GM23248 (cell line): ENCODE measurements at regions not wholly inside any gene's neighbourhood (a gene's known extent, or its start where the extent isn't known, plus 50 kb on each side); places are given as distances from the start of the nearest gene placed in this dataset.

Experiments used
- DNase-seq: peaks from one replicate; pipeline ENCODE4 v3.0.0-alpha.2; 2015
- H2AFZ ChIP-seq: fragments of 200-600 bp; sonication (generic); 2 replicates; pipeline ENCODE4 v1.6.1; 2016; ENCODE audit warnings: antibody characterized with exemption
- H3F3A ChIP-seq: fragments of 200-600 bp; sonication (generic); 2 replicates; pipeline ENCODE4 v1.6.1; 2016; ENCODE audit warnings: mild to moderate bottlenecking, antibody characterized with exemption, mixed run types; ENCODE audit not compliant: insufficient read depth
- H3K27ac ChIP-seq: fragments of 200-600 bp; sonication (generic); 2 replicates; pipeline ENCODE4 v1.5.1; 2016; ENCODE audit warnings: mild to moderate bottlenecking
- H3K27me3 ChIP-seq: fragments of 200-600 bp; sonication (generic); replicated peaks from 2 replicates; pipeline ENCODE4 v1.6.1; 2016; ENCODE audit warnings: mild to moderate bottlenecking; ENCODE audit not compliant: insufficient read depth
- H3K36me3 ChIP-seq: fragments of 200-600 bp; sonication (generic); 2 replicates; pipeline ENCODE4 v1.6.1; 2016; ENCODE audit warnings: low read depth, mild to moderate bottlenecking
- H3K4me1 ChIP-seq: fragments of 200-600 bp; sonication (generic); 2 replicates; pipeline ENCODE4 v1.6.1; 2016; ENCODE audit warnings: mild to moderate bottlenecking; ENCODE audit not compliant: insufficient read depth
- H3K4me2 ChIP-seq: fragments of 200-600 bp; sonication (generic); one replicate; pipeline ENCODE4 v1.6.1; 2016; ENCODE audit warnings: mild to moderate bottlenecking; ENCODE audit not compliant: unreplicated experiment
- H3K4me3 ChIP-seq: fragments of 200-600 bp; sonication (generic); 2 replicates; pipeline ENCODE4 v1.5.1; 2016; ENCODE audit warnings: mild to moderate bottlenecking
- H3K79me2 ChIP-seq: fragments of 200-600 bp; sonication (generic); 2 replicates; pipeline ENCODE4 v1.6.1; 2016; ENCODE audit warnings: mild to moderate bottlenecking; ENCODE audit not compliant: insufficient read depth
- H3K9ac ChIP-seq: fragments of 200-600 bp; sonication (generic); 2 replicates; pipeline ENCODE4 v1.6.1; 2016; ENCODE audit warnings: mild to moderate bottlenecking
- H3K9me2 ChIP-seq: fragments of 200-600 bp; sonication (generic); 2 replicates; pipeline ENCODE4 v1.6.1; 2016; ENCODE audit warnings: mixed run types, mild to moderate bottlenecking, moderate library complexity; ENCODE audit not compliant: insufficient read depth
- H3K9me3 ChIP-seq: fragments of 200-600 bp; sonication (generic); one replicate; pipeline ENCODE4 v1.6.1; 2017; ENCODE audit warnings: low read depth
- H4K20me1 ChIP-seq: fragments of 200-600 bp; sonication (generic); 2 replicates; pipeline ENCODE4 v1.6.0; 2016; ENCODE audit not compliant: insufficient read depth
- EZH2 ChIP-seq: fragments of 200-600 bp; sonication (generic); IDR thresholded peaks from 2 replicates; pipeline ENCODE4 v1.6.1; 2018; ENCODE audit warnings: antibody characterized with exemption, mild to moderate bottlenecking; ENCODE audit not compliant: insufficient read depth, poor library complexity, severe bottlenecking
- EZH2phosphoT487 ChIP-seq: fragments of 200-600 bp; sonication (generic); IDR thresholded peaks from 2 replicates; pipeline ENCODE4 v1.6.1; 2018; ENCODE audit warnings: antibody characterized with exemption, moderate library complexity, mild to moderate bottlenecking, low read depth; ENCODE audit not compliant: insufficient read depth
- WGBS, 2 experiments: methylation state at CpG; one replicate each; pipeline ENCODE4 v1.1.6; 2015 to 2017; ENCODE audit warnings: low lambda C conversion rate in 2 of 2, low coverage in 1 of 2; ENCODE audit errors: missing lambda C conversion rate in 2 of 2; 5-methylcytosine and 5-hydroxymethylcytosine counted together
- in situ Hi-C: fragments of 300-500 bp; cut with MboI; formaldehyde crosslinking; loops from 2 replicates; pipeline ENCODE4 v1.15.0; 2020

DNA sequence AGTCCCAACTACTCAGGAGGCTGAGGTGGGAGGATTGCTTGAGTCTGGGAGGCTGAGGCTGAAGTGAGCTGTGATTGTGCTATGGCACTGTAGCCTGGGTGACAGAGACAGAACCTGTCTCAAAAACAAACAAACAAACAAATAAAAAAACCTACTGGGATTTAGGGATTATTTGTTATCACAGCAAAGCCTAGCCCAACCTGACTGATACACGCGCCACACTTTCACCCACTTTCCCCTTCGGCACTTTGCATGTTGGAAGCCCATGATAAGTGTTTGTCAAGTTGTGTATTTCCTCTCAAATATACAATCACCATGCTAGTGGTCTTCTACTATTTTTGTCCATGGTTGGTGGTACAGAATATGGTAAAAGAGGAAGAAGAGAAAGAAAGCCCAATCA, 50.5 kb upstream of the STC2 start:
- no peaks in the 10 kb centered on the region for H4K20me1 ChIP-seq
- H3K36me3 ChIP-seq: no peaks in the 10 kb centered on the region
- H3K9ac ChIP-seq: no peak overlapping the region
- in situ Hi-C loops: no loop called here
- H3K79me2 ChIP-seq: no peaks in the 10 kb centered on the region
- no peak for DNase-seq
- no peaks in the 10 kb centered on the region for H3F3A ChIP-seq
- no peak for TF ChIP-seq EZH2
- no peak for TF ChIP-seq EZH2phosphoT487
- no peaks in the 10 kb centered on the region; the same call in 1 of the 2 replicates for H3K27me3 ChIP-seq
- H3K4me1 ChIP-seq: no peaks in the 10 kb centered on the region
- no peaks in the 10 kb centered on the region for H3K9me2 ChIP-seq
- no peaks in the 10 kb centered on the region for H3K9me3 ChIP-seq
- WGBS, 2 experiments: 72 to 77% methylated on average over 3 of the region's 3 CpGs
- no peak overlapping the region for H3K27ac ChIP-seq
- H3K4me3 ChIP-seq: no peak overlapping the region
- H2AFZ ChIP-seq: no peak overlapping the region
- H3K4me2 ChIP-seq: no peak overlapping the region
